Immature natural killer cell (primary cell): ENCODE measurements at regions not wholly inside any gene's neighbourhood (a gene's known extent, or its start where the extent isn't known, plus 50 kb on each side); places are given as distances from the start of the nearest gene placed in this dataset.

Source experiments
- DNase-seq, 3 donors: peaks; one replicate each; pipeline ENCODE4 v3.0.0; 2022; ENCODE audit warnings: mixed read lengths in 1 of 3
- H3K27ac Mint-ChIP-seq, 6 donors: one replicate each; pipeline ENCODE4 v1.8.0; 2020; ENCODE audit warnings: mixed read lengths in 6 of 6, mild to moderate bottlenecking in 5 of 6, inconsistent platforms in 4 of 6, moderate library complexity in 3 of 6
- H3K27me3 Mint-ChIP-seq, 3 donors: one replicate each; pipeline ENCODE4 v1.8.0; 2020 to 2021; ENCODE audit warnings: low read depth in 3 of 3, mild to moderate bottlenecking in 3 of 3, mixed read lengths in 3 of 3, moderate library complexity in 3 of 3, inconsistent platforms in 1 of 3
- H3K36me3 Mint-ChIP-seq, 3 donors: one replicate each; pipeline ENCODE4 v1.8.0; 2020; ENCODE audit warnings: mixed read lengths in 3 of 3, inconsistent platforms in 2 of 3, mild to moderate bottlenecking in 2 of 3
- H3K4me1 Mint-ChIP-seq, 2 donors: one replicate each; pipeline ENCODE4 v1.8.0; 2020; ENCODE audit warnings: inconsistent platforms in 2 of 2, mild to moderate bottlenecking in 2 of 2, mixed read lengths in 2 of 2, moderate library complexity in 1 of 2
- H3K4me3 Mint-ChIP-seq, 5 donors: one replicate each; pipeline ENCODE4 v1.8.0; 2020; ENCODE audit warnings: mild to moderate bottlenecking in 5 of 5, mixed read lengths in 5 of 5, inconsistent platforms in 3 of 5, moderate library complexity in 3 of 5
- H3K9me3 Mint-ChIP-seq, 6 donors: one replicate each; pipeline ENCODE4 v1.8.0; 2020; ENCODE audit warnings: mild to moderate bottlenecking in 6 of 6, mixed read lengths in 6 of 6, inconsistent platforms in 4 of 6, moderate library complexity in 3 of 6

GRCh38 chr5:2029206-2029605 is 146.5 kb upstream of the IRX4 start:
- Mint-ChIP-seq H3K9me3 (no peaks in the 10 kb centered on the region), H3K27ac (no peak overlapping the region), H3K36me3 (no peaks in the 10 kb centered on the region), H3K4me1 (no peaks in the 10 kb centered on the region), H3K4me3 (no peak overlapping the region), H3K27me3 (peaks cover 3 to 6% (median 6%) of the 10 kb centered on the region in 3 donors)
- DNase-seq = no peak

GRCh38 chr5:2027790-2028189 is 145.1 kb upstream of the IRX4 start:
- no peaks in the 10 kb centered on the region for H3K4me1 Mint-ChIP-seq
- no peak for DNase-seq
- no peaks in the 10 kb centered on the region for H3K36me3 Mint-ChIP-seq
- no peak overlapping the region for H3K27ac Mint-ChIP-seq
- H3K27me3 Mint-ChIP-seq = peaks cover 2 to 6% (median 3%) of the 10 kb centered on the region in 3 donors
- no peak overlapping the region for H3K4me3 Mint-ChIP-seq
- H3K9me3 Mint-ChIP-seq = no peaks in the 10 kb centered on the region

GRCh38 chr5:2024986-2025721 is 142.4 kb upstream of the IRX4 start:
- no peaks in the 10 kb centered on the region for H3K9me3 Mint-ChIP-seq
- no peaks in the 10 kb centered on the region for H3K4me1 Mint-ChIP-seq
- no peak for DNase-seq
- H3K4me3 Mint-ChIP-seq = no peak overlapping the region
- peaks cover 2 to 6% (median 4%) of the 10 kb centered on the region in 3 donors for H3K27me3 Mint-ChIP-seq
- no peak overlapping the region for H3K27ac Mint-ChIP-seq
- H3K36me3 Mint-ChIP-seq = no peaks in the 10 kb centered on the region

- peaks cover 0 to 6% (median 2%) of the 10 kb centered on the region in 3 donors for H3K27me3 Mint-ChIP-seq
- H3K4me1 Mint-ChIP-seq = no peaks in the 10 kb centered on the region
- no peaks in the 10 kb centered on the region for H3K36me3 Mint-ChIP-seq
- no peaks in the 10 kb centered on the region for H3K9me3 Mint-ChIP-seq
- no peak for DNase-seq
- no peak overlapping the region for H3K27ac Mint-ChIP-seq
- no peak overlapping the region for H3K4me3 Mint-ChIP-seq
Observed at GRCh38 chr5:2023196-2023595, 140.5 kb upstream of the IRX4 start.

- no peak for DNase-seq
- no peak overlapping the region for H3K4me3 Mint-ChIP-seq
- no peaks in the 10 kb centered on the region for H3K36me3 Mint-ChIP-seq
- H3K27me3 Mint-ChIP-seq = peaks cover 0 to 6% (median 2%) of the 10 kb centered on the region in 3 donors
- no peak overlapping the region for H3K27ac Mint-ChIP-seq
- no peaks in the 10 kb centered on the region for H3K9me3 Mint-ChIP-seq
- H3K4me1 Mint-ChIP-seq = no peaks in the 10 kb centered on the region
Observed at GRCh38 chr5:2022436-2022835, 139.7 kb upstream of the IRX4 start.

GRCh38 chr5:2021484-2022176 is 138.9 kb upstream of the IRX4 start:
- Mint-ChIP-seq H3K9me3 (no peaks in the 10 kb centered on the region), H3K36me3 (no peaks in the 10 kb centered on the region), H3K27ac (no peak overlapping the region), H3K4me1 (no peaks in the 10 kb centered on the region), H3K27me3 (peaks cover 0 to 6% (median 2%) of the 10 kb centered on the region in 3 donors), H3K4me3 (no peak overlapping the region)
- no peak for DNase-seq

GRCh38 chr5:2020730-2021129 is 138.0 kb upstream of the IRX4 start:
- Mint-ChIP-seq H3K36me3 (no peaks in the 10 kb centered on the region), H3K4me1 (no peaks in the 10 kb centered on the region), H3K27me3 (peaks cover 0 to 6% (median 0%) of the 10 kb centered on the region in 3 donors), H3K9me3 (no peaks in the 10 kb centered on the region), H3K27ac (no peak overlapping the region), H3K4me3 (no peak overlapping the region)
- DNase-seq = no peak

GRCh38 chr5:2019716-2020115 is 137.0 kb upstream of the IRX4 start:
- Mint-ChIP-seq H3K4me1 (no peaks in the 10 kb centered on the region), H3K4me3 (no peak overlapping the region), H3K27me3 (peaks cover 0 to 2% (median 0%) of the 10 kb centered on the region in 3 donors), H3K36me3 (no peaks in the 10 kb centered on the region), H3K27ac (no peak overlapping the region), H3K9me3 (peaks cover 0 to 2% (median 0%) of the 10 kb centered on the region in 6 donors)
- no peak for DNase-seq

- DNase-seq = no peak
- peaks cover 0 to 2% (median 0%) of the 10 kb centered on the region in 6 donors for H3K9me3 Mint-ChIP-seq
- no peak overlapping the region for H3K4me3 Mint-ChIP-seq
- no peaks in the 10 kb centered on the region for H3K4me1 Mint-ChIP-seq
- H3K36me3 Mint-ChIP-seq = no peaks in the 10 kb centered on the region
- no peak overlapping the region for H3K27ac Mint-ChIP-seq
- H3K27me3 Mint-ChIP-seq = peaks cover 0 to 2% (median 0%) of the 10 kb centered on the region in 3 donors
Observed at GRCh38 chr5:2018390-2018724, 135.6 kb upstream of the IRX4 start.

- H3K27me3 Mint-ChIP-seq = peaks cover 0 to 2% (median 0%) of the 10 kb centered on the region in 3 donors
- DNase-seq = peak in 1 of 3 donors; percentile 6
Observed at GRCh38 chr5:2017540-2018389, 135.0 kb upstream of the IRX4 start.

GRCh38 chr5:2015961-2016360 is 133.2 kb upstream of the IRX4 start:
- DNase-seq = no peak
- Mint-ChIP-seq H3K36me3 (no peaks in the 10 kb centered on the region), H3K27me3 (no peaks in the 10 kb centered on the region), H3K4me1 (no peaks in the 10 kb centered on the region), H3K4me3 (no peak overlapping the region), H3K9me3 (peaks cover 0 to 2% (median 0%) of the 10 kb centered on the region in 6 donors), H3K27ac (no peak overlapping the region)

More at GRCh38 chr5:2017540-2018389, 135.0 kb upstream of the IRX4 start:
- no peak overlapping the region for H3K4me3 Mint-ChIP-seq
- no peaks in the 10 kb centered on the region for H3K4me1 Mint-ChIP-seq
- H3K9me3 Mint-ChIP-seq = peaks cover 0 to 2% (median 0%) of the 10 kb centered on the region in 6 donors
- no peaks in the 10 kb centered on the region for H3K36me3 Mint-ChIP-seq
- H3K27ac Mint-ChIP-seq = no peak overlapping the region

GRCh38 chr5:2015124-2015848 is 132.6 kb upstream of the IRX4 start:
- Mint-ChIP-seq H3K4me3 (no peak overlapping the region), H3K36me3 (no peaks in the 10 kb centered on the region), H3K27ac (no peak overlapping the region), H3K27me3 (no peaks in the 10 kb centered on the region), H3K4me1 (no peaks in the 10 kb centered on the region), H3K9me3 (peaks cover 0 to 2% (median 0%) of the 10 kb centered on the region in 6 donors)
- DNase-seq = no peak

- peaks cover 0 to 1% (median 0%) of the 10 kb centered on the region in 3 donors for H3K27me3 Mint-ChIP-seq
- peaks cover 0 to 2% (median 0%) of the 10 kb centered on the region in 6 donors for H3K9me3 Mint-ChIP-seq
- H3K27ac Mint-ChIP-seq = no peak overlapping the region
- H3K36me3 Mint-ChIP-seq = no peaks in the 10 kb centered on the region
- DNase-seq = no peak
- no peaks in the 10 kb centered on the region for H3K4me1 Mint-ChIP-seq
- H3K4me3 Mint-ChIP-seq = no peak overlapping the region
Observed at GRCh38 chr5:2014058-2014610, 131.4 kb upstream of the IRX4 start.
